IMR-90 (cell line): ENCODE measurements at regions not wholly inside any gene's neighbourhood (a gene's known extent, or its start where the extent isn't known, plus 50 kb on each side); places are given as distances from the start of the nearest gene placed in this dataset.

Experiments
- ATAC-seq: fragments of 200-7000 bp; cut with Tn5 transposase; 2 replicates; pipeline ENCODE4 v1.9.1; 2020; ENCODE audit warnings: low read depth, mild to moderate bottlenecking, moderate library complexity
- BruUV-seq: library from RNA; stranded (reverse); fragments of 400-500 nt; replicated peaks from 2 replicates; lab custom pipeline; 2021; lab: Mats Ljungman, UMichigan
- CTCF ChIA-PET: fragments of 300-600 bp; formaldehyde crosslinking; extraction: SDS; loops from one replicate; lab custom pipeline; 2021; ENCODE audit warnings: antibody characterized with exemption; lab: Yijun Ruan, JAX
- POLR2A ChIA-PET: fragments of 300-600 bp; sonication (Branson Sonifier 250); formaldehyde crosslinking; loops from one replicate; lab custom pipeline; 2022; ENCODE audit warnings: antibody characterized with exemption; ENCODE audit not compliant: unreplicated experiment; lab: Charles Lee
- DNase-seq: peaks from one replicate; pipeline ENCODE4 v3.0.0; 2013
- H2AFZ ChIP-seq: replicated peaks from 2 replicates; pipeline ENCODE3; 2013; ENCODE audit warnings: low read length, mild to moderate bottlenecking; ENCODE audit not compliant: poor library complexity
- H2AK5ac ChIP-seq: 2 replicates; pipeline ENCODE4 v1.6.1; 2013; ENCODE audit warnings: low read depth, low read length, inconsistent platforms
- H2AK9ac ChIP-seq: replicated peaks from 2 replicates; pipeline ENCODE3; 2013; ENCODE audit warnings: mild to moderate bottlenecking, low read depth, low read length, moderate library complexity; ENCODE audit not compliant: poor library complexity
- H2BK120ac ChIP-seq: 2 replicates; pipeline ENCODE4 v1.6.1; 2013; ENCODE audit warnings: low read depth, low read length, inconsistent platforms
- H2BK15ac ChIP-seq: 3 replicates; pipeline ENCODE4 v1.6.1; 2013; ENCODE audit warnings: low read depth, low read length, inconsistent platforms
- H2BK20ac ChIP-seq: 2 replicates; pipeline ENCODE4 v1.6.1; 2013; ENCODE audit warnings: low read depth, mild to moderate bottlenecking, inconsistent platforms, low read length, moderate library complexity
- H2BK5ac ChIP-seq: 2 replicates; pipeline ENCODE4 v1.6.1; 2013; ENCODE audit warnings: mild to moderate bottlenecking, low read depth, low read length, inconsistent platforms; ENCODE audit not compliant: poor library complexity, severe bottlenecking
- H3K14ac ChIP-seq: replicated peaks from 2 replicates; pipeline ENCODE4 v1.6.1; 2013; ENCODE audit warnings: low read depth, low read length, inconsistent platforms
- H3K18ac ChIP-seq: 2 replicates; pipeline ENCODE4 v1.6.1; 2013; ENCODE audit warnings: low read depth, low read length, control low read depth
- H3K23ac ChIP-seq: 2 replicates; pipeline ENCODE4 v1.6.1; 2013; ENCODE audit warnings: low read depth, low read length, inconsistent platforms
- H3K27ac ChIP-seq: 2 replicates; pipeline ENCODE4 v1.5.1; 2013; ENCODE audit warnings: mild to moderate bottlenecking, control low read depth, low read length; ENCODE audit not compliant: insufficient read depth
- H3K27me3 ChIP-seq: 2 replicates; pipeline ENCODE4 v1.6.1; 2013; ENCODE audit warnings: low read length; ENCODE audit not compliant: control insufficient read depth, insufficient read depth
- H3K36me3 ChIP-seq: 2 replicates; pipeline ENCODE4 v1.6.1; 2013; ENCODE audit warnings: low read length, mixed read lengths; ENCODE audit not compliant: control insufficient read depth, insufficient read depth
- H3K4ac ChIP-seq: 2 replicates; pipeline ENCODE4 v1.6.1; 2013; ENCODE audit warnings: low read depth, low read length, inconsistent platforms
- H3K4me1 ChIP-seq: 2 replicates; pipeline ENCODE4 v1.6.1; 2013; ENCODE audit warnings: low read length, mixed read lengths; ENCODE audit not compliant: control insufficient read depth, insufficient read depth
- H3K4me2 ChIP-seq: 2 replicates; pipeline ENCODE4 v1.6.1; 2013; ENCODE audit warnings: low read depth, mild to moderate bottlenecking, control low read depth, low read length, moderate library complexity
- H3K4me3 ChIP-seq: 2 replicates; pipeline ENCODE4 v1.5.1; 2013; ENCODE audit warnings: low read depth, mild to moderate bottlenecking, control low read depth, low read length, moderate library complexity; ENCODE audit not compliant: insufficient read depth
- H3K56ac ChIP-seq: 2 replicates; pipeline ENCODE4 v1.6.1; 2013; ENCODE audit warnings: low read length, inconsistent platforms; ENCODE audit not compliant: insufficient read depth; ENCODE audit errors: extremely low read depth
- H3K79me1 ChIP-seq, 2 experiments: 2 replicates each; pipeline ENCODE4 v1.6.1; 2013; ENCODE audit warnings: low read length in 2 of 2, inconsistent platforms in 1 of 2, low read depth in 1 of 2
- H3K9ac ChIP-seq: 2 replicates; pipeline ENCODE4 v1.6.1; 2013; ENCODE audit warnings: low read depth, low read length, control low read depth
- H3K9me1 ChIP-seq: 2 replicates; pipeline ENCODE4 v1.6.1; 2013; ENCODE audit warnings: low read length, inconsistent platforms; ENCODE audit not compliant: insufficient read depth
- H3K9me3 ChIP-seq: 2 replicates; pipeline ENCODE4 v1.6.1; 2013; ENCODE audit warnings: low read length; ENCODE audit not compliant: control insufficient read depth, insufficient read depth
- H4K20me1 ChIP-seq: 2 replicates; pipeline ENCODE4 v1.6.1; 2013; ENCODE audit warnings: low read length, inconsistent platforms; ENCODE audit not compliant: insufficient read depth
- H4K5ac ChIP-seq: 2 replicates; pipeline ENCODE4 v1.6.1; 2013; ENCODE audit warnings: mild to moderate bottlenecking, low read depth, low read length, control low read depth
- H4K8ac ChIP-seq, 2 experiments: 2 replicates each; pipeline ENCODE4 v1.6.1; 2013; ENCODE audit warnings: low read depth in 2 of 2, low read length in 2 of 2, control low read depth in 1 of 2, inconsistent platforms in 1 of 2
- H4K91ac ChIP-seq: 2 replicates; pipeline ENCODE4 v1.6.1; 2013; ENCODE audit warnings: low read depth, low read length, inconsistent platforms; ENCODE audit not compliant: insufficient read depth
- SMC3 ChIP-seq: fragments of 150-350 bp; IDR thresholded peaks from 2 replicates; pipeline ENCODE4 v1.6.1; 2016; ENCODE audit warnings: low read depth, mild to moderate bottlenecking, antibody characterized with exemption, low read length, moderate library complexity
- WGBS, 2 experiments: methylation state at CpG; one replicate each; pipeline versions ENCODE4 v1.1.5 to v1.1.7; 2013; ENCODE audit warnings: missing lambda C conversion rate in 2 of 2; ENCODE audit not compliant: insufficient read length in 1 of 2; ENCODE audit errors: extremely low coverage in 2 of 2; 5-methylcytosine and 5-hydroxymethylcytosine counted together
- dilution Hi-C: fragments of 300-500 bp; cut with HindIII; formaldehyde crosslinking; loops from one replicate; pipeline ENCODE4 v1.14.3; 2018; ENCODE audit warnings: low sequenced_read_pairs; ENCODE audit not compliant: unreplicated experiment
- in situ Hi-C: fragments of 300-500 bp; cut with MboI; formaldehyde crosslinking; loops from 3 replicates; pipeline ENCODE4 v1.14.3; 2019; ENCODE audit warnings: low sequenced_read_pairs, inconsistent platforms, mixed read lengths
- intact Hi-C: fragments of 100-400 bp; cut with micrococcal nuclease; formaldehyde crosslinking; loops from 2 replicates; pipeline ENCODE4 v1.10.0; 2022

DNA sequence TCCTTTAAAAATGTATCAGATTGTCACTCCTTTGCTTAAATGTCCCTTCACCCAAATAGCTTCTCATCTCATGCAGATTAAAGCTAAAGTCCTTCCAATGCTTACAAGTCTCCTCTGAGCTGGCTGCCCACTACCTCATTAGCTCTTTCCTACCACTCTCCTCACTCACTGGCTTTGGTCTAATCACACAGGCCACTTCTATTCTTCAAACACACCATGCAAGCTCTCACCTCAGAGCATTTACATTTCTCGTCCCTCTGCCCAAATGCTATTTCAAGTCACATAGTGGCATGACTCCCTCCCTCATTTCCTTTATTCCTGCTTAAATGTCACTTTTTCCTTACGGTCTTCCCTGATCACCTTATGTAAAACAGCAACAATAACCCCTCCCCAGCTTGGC, 110.6 kb upstream of the CMC1 start:
- Histone ChIP-seq H2AFZ (no peak overlapping the region), H3K79me1 (no peaks in the 10 kb centered on the region), H4K8ac (no peak overlapping the region), H4K5ac (no peak overlapping the region), H2BK5ac (no peak overlapping the region), H3K36me3 (no peaks in the 10 kb centered on the region), H3K4me3 (no peak overlapping the region), H2BK20ac (no peak overlapping the region), H3K9me1 (no peaks in the 10 kb centered on the region), H2BK120ac (no peak overlapping the region), H3K23ac (no peak overlapping the region), H4K20me1 (no peaks in the 10 kb centered on the region), H3K4me1 (no peaks in the 10 kb centered on the region), H2AK5ac (no peak overlapping the region), H2BK15ac (no peak overlapping the region), H3K9me3 (no peaks in the 10 kb centered on the region), H3K14ac (no peak overlapping the region), H3K18ac (no peak overlapping the region), H3K27ac (no peak overlapping the region), H3K4ac (no peak overlapping the region), H3K56ac (no peak overlapping the region), H3K9ac (no peak overlapping the region), H2AK9ac (no peak overlapping the region), H3K4me2 (no peak overlapping the region), H4K91ac (no peak overlapping the region), H3K27me3 (no peaks in the 10 kb centered on the region)
- no CpG with 5 or more reads among the region's 2 CpGs for WGBS, 2 experiments
- dilution Hi-C loops, result no loop called here
- in situ Hi-C loops, result no loop called here
- POLR2A ChIA-PET, result interaction anchor here (0.6 kb wide), 1 partner anchor 31 kb away, joined by 6 read pairs; no protein-coding TSS in a partner anchor
- no TSS peak for BruUV-seq
- intact Hi-C loops, result no loop called here
- DNase-seq (no peak), ATAC-seq (no peak)
- TF ChIP-seq SMC3, result no peak
- CTCF ChIA-PET, result interaction anchor here (0.6 kb wide), 1 partner anchor 190 kb away, joined by 3 read pairs; no protein-coding TSS in a partner anchor
